ENCODE measurements at regions not wholly inside any gene's neighbourhood (a gene's known extent, or its start where the extent isn't known, plus 50 kb on each side); places are given as distances from the start of the nearest gene placed in this dataset.

GRCh38 chr13:64410276-64411053 is 2819.7 kb downstream of the PCDH9 start:
- H3K4me3 ChIP-seq (ENCODE audit: low read length): no peak overlapping the region
- no peaks in the 10 kb centered on the region for H3K36me3 ChIP-seq (ENCODE audit: control insufficient read depth, low read depth, low read length)
- H3K9ac ChIP-seq (ENCODE audit: low read length): no peak overlapping the region
- no peak overlapping the region for H3K27ac ChIP-seq (ENCODE audit: low read length)
- no peaks in the 10 kb centered on the region for H3K27me3 ChIP-seq (ENCODE audit: control insufficient read depth, insufficient read depth, low read length)
- no peaks in the 10 kb centered on the region for H3K9me3 ChIP-seq (ENCODE audit: control insufficient read depth, low read depth, low read length)
- H3K4me1 ChIP-seq (ENCODE audit: control insufficient read depth, low read depth, low read length): no peaks in the 10 kb centered on the region

GRCh38 chr13:64397701-64398100 is 2832.4 kb downstream of the PCDH9 start:
- no peak overlapping the region for H3K4me3 ChIP-seq (ENCODE audit: low read length)
- no peaks in the 10 kb centered on the region for H3K36me3 ChIP-seq (ENCODE audit: control insufficient read depth, low read depth, low read length)
- no peak overlapping the region for H3K27ac ChIP-seq (ENCODE audit: low read length)
- H3K4me1 ChIP-seq (ENCODE audit: control insufficient read depth, low read depth, low read length): no peaks in the 10 kb centered on the region
- no peaks in the 10 kb centered on the region for H3K9me3 ChIP-seq (ENCODE audit: control insufficient read depth, low read depth, low read length)
- H3K9ac ChIP-seq (ENCODE audit: low read length): no peak overlapping the region
- no peaks in the 10 kb centered on the region for H3K27me3 ChIP-seq (ENCODE audit: control insufficient read depth, insufficient read depth, low read length)

- Histone ChIP-seq H3K36me3 (ENCODE audit: control insufficient read depth, low read depth, low read length) (no peaks in the 10 kb centered on the region), H3K4me1 (ENCODE audit: control insufficient read depth, low read depth, low read length) (no peaks in the 10 kb centered on the region), H3K4me3 (ENCODE audit: low read length) (no peak overlapping the region), H3K27me3 (ENCODE audit: control insufficient read depth, insufficient read depth, low read length) (no peaks in the 10 kb centered on the region), H3K9ac (ENCODE audit: low read length) (no peak overlapping the region), H3K9me3 (ENCODE audit: control insufficient read depth, low read depth, low read length) (peaks cover 6% of the 10 kb centered on the region), H3K27ac (ENCODE audit: low read length) (no peak overlapping the region)
These were observed 2852.5 kb downstream of the PCDH9 start for GRCh38 chr13:64377606-64378005.

- Histone ChIP-seq H3K36me3 (ENCODE audit: control insufficient read depth, low read depth, low read length) (no peaks in the 10 kb centered on the region), H3K9ac (ENCODE audit: low read length) (no peak overlapping the region), H3K4me1 (ENCODE audit: control insufficient read depth, low read depth, low read length) (no peaks in the 10 kb centered on the region), H3K9me3 (ENCODE audit: control insufficient read depth, low read depth, low read length) (peaks cover 6% of the 10 kb centered on the region), H3K27me3 (ENCODE audit: control insufficient read depth, insufficient read depth, low read length) (no peaks in the 10 kb centered on the region), H3K27ac (ENCODE audit: low read length) (no peak overlapping the region), H3K4me3 (ENCODE audit: low read length) (no peak overlapping the region)
These were observed 2858.7 kb downstream of the PCDH9 start for GRCh38 chr13:64371461-64371860.

- Histone ChIP-seq H3K9me3 (ENCODE audit: control insufficient read depth, low read depth, low read length) (peaks cover 6% of the 10 kb centered on the region), H3K9ac (ENCODE audit: low read length) (no peak overlapping the region), H3K27me3 (ENCODE audit: control insufficient read depth, insufficient read depth, low read length) (no peaks in the 10 kb centered on the region), H3K4me3 (ENCODE audit: low read length) (no peak overlapping the region), H3K36me3 (ENCODE audit: control insufficient read depth, low read depth, low read length) (no peaks in the 10 kb centered on the region), H3K4me1 (ENCODE audit: control insufficient read depth, low read depth, low read length) (no peaks in the 10 kb centered on the region), H3K27ac (ENCODE audit: low read length) (no peak overlapping the region)
These were observed 2859.1 kb downstream of the PCDH9 start for GRCh38 chr13:64371045-64371444.

- H3K9me3 ChIP-seq (ENCODE audit: control insufficient read depth, low read depth, low read length): peaks cover 6% of the 10 kb centered on the region
These were observed 2861.0 kb downstream of the PCDH9 start for GRCh38 chr13:64369121-64369520.

GRCh38 chr13:64362564-64362963 is 2867.6 kb downstream of the PCDH9 start:
- Histone ChIP-seq H3K27ac (ENCODE audit: low read length) (no peak overlapping the region), H3K4me3 (ENCODE audit: low read length) (no peak overlapping the region), H3K27me3 (ENCODE audit: control insufficient read depth, insufficient read depth, low read length) (no peaks in the 10 kb centered on the region), H3K36me3 (ENCODE audit: control insufficient read depth, low read depth, low read length) (no peaks in the 10 kb centered on the region), H3K4me1 (ENCODE audit: control insufficient read depth, low read depth, low read length) (no peaks in the 10 kb centered on the region), H3K9me3 (ENCODE audit: control insufficient read depth, low read depth, low read length) (no peaks in the 10 kb centered on the region), H3K9ac (ENCODE audit: low read length) (no peak overlapping the region)

More at GRCh38 chr13:64369121-64369520, 2861.0 kb downstream of the PCDH9 start:
- no peak overlapping the region for H3K27ac ChIP-seq (ENCODE audit: low read length)
- no peak overlapping the region for H3K9ac ChIP-seq (ENCODE audit: low read length)
- no peaks in the 10 kb centered on the region for H3K27me3 ChIP-seq (ENCODE audit: control insufficient read depth, insufficient read depth, low read length)
- H3K4me3 ChIP-seq (ENCODE audit: low read length): no peak overlapping the region
- no peaks in the 10 kb centered on the region for H3K36me3 ChIP-seq (ENCODE audit: control insufficient read depth, low read depth, low read length)
- H3K4me1 ChIP-seq (ENCODE audit: control insufficient read depth, low read depth, low read length): no peaks in the 10 kb centered on the region

- Histone ChIP-seq H3K36me3 (ENCODE audit: control insufficient read depth, low read depth, low read length) (no peaks in the 10 kb centered on the region), H3K27ac (ENCODE audit: low read length) (no peak overlapping the region), H3K4me1 (ENCODE audit: control insufficient read depth, low read depth, low read length) (no peaks in the 10 kb centered on the region), H3K9ac (ENCODE audit: low read length) (no peak overlapping the region), H3K4me3 (ENCODE audit: low read length) (no peak overlapping the region), H3K9me3 (ENCODE audit: control insufficient read depth, low read depth, low read length) (no peaks in the 10 kb centered on the region), H3K27me3 (ENCODE audit: control insufficient read depth, insufficient read depth, low read length) (no peaks in the 10 kb centered on the region)
These were observed 2882.5 kb downstream of the PCDH9 start for GRCh38 chr13:64347664-64348063.

GRCh38 chr13:64339373-64340063 is 2890.6 kb downstream of the PCDH9 start:
- Histone ChIP-seq H3K9ac (ENCODE audit: low read length) (no peak overlapping the region), H3K27ac (ENCODE audit: low read length) (no peak overlapping the region), H3K36me3 (ENCODE audit: control insufficient read depth, low read depth, low read length) (no peaks in the 10 kb centered on the region), H3K9me3 (ENCODE audit: control insufficient read depth, low read depth, low read length) (peaks cover 1% of the 10 kb centered on the region), H3K27me3 (ENCODE audit: control insufficient read depth, insufficient read depth, low read length) (no peaks in the 10 kb centered on the region), H3K4me1 (ENCODE audit: control insufficient read depth, low read depth, low read length) (peaks cover 14% of the 10 kb centered on the region), H3K4me3 (ENCODE audit: low read length) (no peak overlapping the region)

GRCh38 chr13:64338671-64339070 is 2891.5 kb downstream of the PCDH9 start:
- Histone ChIP-seq H3K27me3 (ENCODE audit: control insufficient read depth, insufficient read depth, low read length) (no peaks in the 10 kb centered on the region), H3K36me3 (ENCODE audit: control insufficient read depth, low read depth, low read length) (no peaks in the 10 kb centered on the region), H3K27ac (ENCODE audit: low read length) (no peak overlapping the region), H3K4me3 (ENCODE audit: low read length) (no peak overlapping the region), H3K9me3 (ENCODE audit: control insufficient read depth, low read depth, low read length) (peaks cover 5% of the 10 kb centered on the region), H3K9ac (ENCODE audit: low read length) (no peak overlapping the region), H3K4me1 (ENCODE audit: control insufficient read depth, low read depth, low read length) (peaks cover 14% of the 10 kb centered on the region)

- H3K36me3 ChIP-seq (ENCODE audit: control insufficient read depth, low read depth, low read length): no peaks in the 10 kb centered on the region
- peaks cover 5% of the 10 kb centered on the region for H3K4me1 ChIP-seq (ENCODE audit: control insufficient read depth, low read depth, low read length)
- no peaks in the 10 kb centered on the region for H3K27me3 ChIP-seq (ENCODE audit: control insufficient read depth, insufficient read depth, low read length)
- H3K27ac ChIP-seq (ENCODE audit: low read length): no peak overlapping the region
- peaks cover 9% of the 10 kb centered on the region for H3K9me3 ChIP-seq (ENCODE audit: control insufficient read depth, low read depth, low read length)
- H3K4me3 ChIP-seq (ENCODE audit: low read length): no peak overlapping the region
- no peak overlapping the region for H3K9ac ChIP-seq (ENCODE audit: low read length)
These were observed 2896.2 kb downstream of the PCDH9 start for GRCh38 chr13:64333888-64334287.

GRCh38 chr13:64332048-64332447 is 2898.1 kb downstream of the PCDH9 start:
- no peaks in the 10 kb centered on the region for H3K4me1 ChIP-seq (ENCODE audit: control insufficient read depth, low read depth, low read length)
- H3K27ac ChIP-seq (ENCODE audit: low read length): no peak overlapping the region
- H3K36me3 ChIP-seq (ENCODE audit: control insufficient read depth, low read depth, low read length): no peaks in the 10 kb centered on the region
- no peak overlapping the region for H3K4me3 ChIP-seq (ENCODE audit: low read length)
- H3K9me3 ChIP-seq (ENCODE audit: control insufficient read depth, low read depth, low read length): peaks cover 9% of the 10 kb centered on the region
- H3K9ac ChIP-seq (ENCODE audit: low read length): no peak overlapping the region
- H3K27me3 ChIP-seq (ENCODE audit: control insufficient read depth, insufficient read depth, low read length): no peaks in the 10 kb centered on the region
